NCI-H1436 (cell line): ENCODE measurements at regions not wholly inside any gene's neighbourhood (a gene's known extent, or its start where the extent isn't known, plus 50 kb on each side); places are given as distances from the start of the nearest gene placed in this dataset.
A peak's percentile ranks its signal among the peaks of the same experiment; 100 is the strongest.

ENCODE experiments used
- DNase-seq: peaks from one replicate; lab custom pipeline; 2025; lab: John Stamatoyannopoulos, UW

DNA sequence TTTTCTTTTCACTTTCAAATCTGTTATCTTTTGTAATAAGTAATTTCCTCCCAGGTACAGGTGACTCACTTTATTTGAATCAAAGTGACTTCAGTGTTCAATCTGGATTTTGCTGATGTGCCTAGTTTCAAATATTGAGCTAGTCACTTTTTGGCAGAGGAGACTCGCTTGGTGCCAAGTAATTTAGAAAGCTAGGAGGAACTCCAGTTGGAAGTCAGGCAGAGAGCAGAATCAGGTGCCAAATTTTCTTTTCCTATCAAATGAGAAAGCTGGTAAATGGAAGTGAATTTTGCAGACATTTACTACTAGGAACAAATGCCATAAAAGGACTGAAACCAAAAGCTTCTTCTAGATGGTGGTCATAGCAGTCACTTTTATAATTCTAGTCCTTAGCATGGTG is 656.0 kb upstream of the KIF2B start:
- DNase-seq = no peak

- DNase-seq = peak; percentile 17
Observed at GRCh38 chr17:53150101-53150698, 672.5 kb upstream of the KIF2B start.

- DNase-seq = no peak
Observed at GRCh38 chr17:53149316-53149715, 673.4 kb upstream of the KIF2B start.

- DNase-seq = no peak
Observed at GRCh38 chr17:53148058-53148457, 674.7 kb upstream of the KIF2B start.

DNA sequence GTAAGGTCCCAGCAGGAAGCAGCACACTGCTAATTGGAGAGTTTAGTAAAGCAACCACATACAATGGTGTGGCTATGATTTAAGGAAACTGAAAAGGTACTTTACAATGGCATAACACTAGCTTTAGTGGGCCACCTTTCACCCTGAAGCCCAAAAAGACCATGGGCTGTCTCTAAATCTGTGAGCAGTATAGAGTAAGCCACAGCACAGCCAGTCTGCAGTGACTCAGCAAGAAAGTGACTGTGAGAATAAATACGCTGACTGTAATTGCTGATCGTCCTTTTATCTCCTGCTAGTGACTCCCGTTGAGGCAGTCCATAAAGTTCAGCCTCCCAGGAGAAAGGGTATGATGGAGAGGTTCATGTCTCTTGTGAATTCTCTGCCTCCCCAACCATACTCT is 679.8 kb upstream of the KIF2B start:
- DNase-seq = no peak

- no peak for DNase-seq
Observed at GRCh38 chr17:53141731-53142130, 681.0 kb upstream of the KIF2B start.

DNA sequence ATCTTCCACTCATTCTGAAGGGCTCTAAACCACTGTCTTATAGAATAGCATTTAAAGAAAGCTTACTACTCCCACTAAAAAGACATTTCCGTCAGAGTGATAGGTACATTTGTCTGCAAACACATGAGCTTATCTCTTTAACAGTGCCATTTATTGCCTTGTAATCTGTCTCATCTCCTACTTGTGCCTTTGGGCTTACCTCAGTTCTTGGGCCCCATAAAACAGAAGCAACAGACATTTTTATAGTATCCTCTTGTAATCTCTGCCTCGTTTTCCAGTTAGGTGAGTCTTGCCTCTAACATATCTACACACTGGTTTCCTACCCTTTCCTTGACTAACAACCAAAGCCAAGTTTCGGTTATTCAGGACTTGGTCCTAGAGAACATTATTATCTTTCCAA is 681.4 kb upstream of the KIF2B start:
- no peak for DNase-seq

DNA sequence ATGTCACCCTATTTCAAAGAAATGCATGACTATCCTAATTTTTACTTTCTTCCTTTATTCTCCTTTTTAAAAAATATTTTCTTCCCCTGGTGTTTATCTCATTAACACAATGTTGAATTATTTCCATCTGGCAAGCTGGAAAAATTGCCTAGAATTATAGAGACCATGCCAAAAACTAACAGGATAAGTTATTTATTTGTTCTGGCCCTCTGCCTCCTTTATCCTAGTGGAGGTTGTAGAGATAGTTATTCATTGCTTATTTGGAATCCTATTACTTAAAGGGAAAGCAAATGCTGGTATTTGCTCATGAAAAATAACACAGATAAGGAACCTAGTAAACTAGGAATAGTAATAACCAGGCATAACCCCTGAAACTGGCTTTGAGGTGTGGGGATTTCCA is 684.9 kb upstream of the KIF2B start:
- DNase-seq = no peak

DNA sequence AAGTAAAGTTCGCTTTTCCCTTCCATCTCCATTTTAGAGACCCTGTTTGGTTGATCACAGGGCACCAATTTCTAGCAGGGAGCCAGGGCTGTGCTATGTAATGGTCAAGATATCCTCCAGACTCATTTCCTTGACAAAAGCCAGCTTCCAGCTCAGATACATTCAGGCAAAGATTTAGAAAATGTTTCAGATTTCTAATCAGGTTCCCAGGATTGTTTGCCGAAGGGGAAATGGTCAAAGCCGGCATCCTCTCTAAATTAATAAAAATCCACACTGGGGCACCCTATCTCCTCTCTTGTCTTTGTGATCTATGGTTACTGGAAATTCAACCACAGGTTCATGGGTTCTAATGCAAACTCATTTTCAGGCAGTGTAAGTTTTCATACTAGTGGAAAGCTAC is 686.8 kb upstream of the KIF2B start:
- no peak for DNase-seq

GRCh38 chr17:53134548-53134947 is 688.2 kb upstream of the KIF2B start:
- DNase-seq = no peak

DNA sequence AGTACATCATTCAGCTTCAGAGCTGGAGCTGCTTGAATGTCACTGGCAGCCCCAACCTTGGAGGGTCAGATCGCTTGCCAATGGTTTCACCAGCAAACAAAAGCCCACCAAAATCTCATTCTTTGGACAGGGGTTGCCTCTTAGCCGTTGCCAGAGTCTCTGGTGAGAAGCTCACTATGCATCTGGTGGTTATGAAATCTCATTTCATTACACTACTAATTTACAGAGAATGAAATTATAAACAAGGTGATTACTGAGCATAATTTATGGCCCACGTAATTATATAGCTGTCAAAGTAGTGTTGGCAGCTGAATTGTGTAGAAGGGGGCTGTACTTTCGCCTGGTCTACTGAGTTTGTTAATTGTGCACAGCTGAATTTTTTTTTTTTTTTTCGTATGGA is 688.9 kb upstream of the KIF2B start:
- DNase-seq = peak; percentile 3

DNA sequence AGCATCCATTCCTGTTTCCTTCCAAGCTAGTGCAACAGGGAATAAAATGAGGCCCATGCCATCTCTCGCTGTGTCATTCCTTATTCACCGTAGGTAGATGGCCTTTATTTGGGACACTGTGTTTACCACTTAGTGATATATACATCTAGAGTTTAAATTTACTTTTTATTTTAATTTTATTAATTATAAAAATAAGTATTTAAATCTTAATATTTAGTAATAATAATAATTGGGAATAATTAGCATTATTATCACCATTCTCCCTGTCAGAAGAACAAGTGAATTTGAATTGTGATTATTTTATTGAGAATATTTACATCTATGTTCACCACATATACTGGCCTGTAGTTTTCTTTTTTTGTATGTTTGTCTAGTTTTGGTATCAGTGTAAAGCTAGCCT is 692.9 kb upstream of the KIF2B start:
- DNase-seq = no peak

DNA sequence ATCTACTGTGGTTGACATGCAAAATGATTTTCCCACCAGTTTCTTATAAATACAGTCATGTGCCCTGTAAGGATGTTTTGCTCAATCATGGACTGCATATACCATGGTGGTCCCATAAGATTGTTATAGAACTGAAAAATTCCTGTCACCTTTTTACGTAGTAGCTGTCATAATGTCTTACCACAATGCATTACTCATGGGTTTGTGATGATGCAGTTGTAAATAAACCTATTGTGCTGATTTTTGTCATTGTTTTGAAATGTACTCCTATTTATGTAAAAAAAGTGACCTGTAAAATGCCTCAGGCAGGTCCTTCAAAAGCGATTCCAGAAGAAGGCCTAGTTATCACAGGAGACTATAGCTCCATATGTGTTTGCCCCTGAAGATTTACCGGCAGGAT is 695.4 kb upstream of the KIF2B start:
- DNase-seq = no peak

DNA sequence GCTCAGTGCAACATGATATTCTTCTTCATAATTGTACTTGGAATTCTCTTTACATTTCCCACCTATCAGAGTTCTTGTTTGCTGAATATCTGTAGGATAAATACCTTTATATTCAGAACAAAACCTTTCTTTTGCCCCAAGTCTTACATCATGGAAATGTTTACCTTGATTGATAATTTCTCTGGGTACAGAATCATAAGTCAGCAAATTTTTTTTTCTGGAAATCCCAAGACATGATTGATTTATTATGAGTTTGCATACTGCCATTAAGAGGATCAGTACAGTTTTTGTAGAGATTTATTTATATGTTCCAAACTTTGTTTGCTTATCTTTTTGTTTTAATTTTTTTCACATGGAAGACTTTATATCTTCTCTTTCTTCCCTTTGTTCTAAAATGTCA is 699.8 kb upstream of the KIF2B start:
- no peak for DNase-seq

GRCh38 chr17:53119773-53120172 is 703.0 kb upstream of the KIF2B start:
- no peak for DNase-seq

- DNase-seq = no peak
Observed at GRCh38 chr17:53118948-53119347, 703.8 kb upstream of the KIF2B start.

DNA sequence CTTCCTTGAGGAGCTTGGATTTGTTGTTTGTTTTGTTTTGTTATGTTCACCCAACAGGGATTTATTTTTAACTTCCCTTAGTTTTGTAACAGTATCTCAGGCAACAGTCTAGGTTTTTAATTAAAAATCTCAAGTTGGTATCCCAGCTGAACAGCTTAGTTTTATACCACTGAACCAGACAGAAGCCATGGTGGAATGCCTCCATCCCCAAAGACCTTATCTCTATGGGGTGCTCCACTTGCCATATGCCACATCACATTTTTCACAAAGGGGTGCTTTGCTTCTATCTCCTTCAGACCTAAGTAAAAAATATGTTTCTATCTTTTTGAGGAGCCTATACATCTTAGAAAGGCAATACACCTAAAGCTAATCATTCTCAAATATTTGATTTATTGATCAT is 715.8 kb upstream of the KIF2B start:
- DNase-seq = no peak

DNA sequence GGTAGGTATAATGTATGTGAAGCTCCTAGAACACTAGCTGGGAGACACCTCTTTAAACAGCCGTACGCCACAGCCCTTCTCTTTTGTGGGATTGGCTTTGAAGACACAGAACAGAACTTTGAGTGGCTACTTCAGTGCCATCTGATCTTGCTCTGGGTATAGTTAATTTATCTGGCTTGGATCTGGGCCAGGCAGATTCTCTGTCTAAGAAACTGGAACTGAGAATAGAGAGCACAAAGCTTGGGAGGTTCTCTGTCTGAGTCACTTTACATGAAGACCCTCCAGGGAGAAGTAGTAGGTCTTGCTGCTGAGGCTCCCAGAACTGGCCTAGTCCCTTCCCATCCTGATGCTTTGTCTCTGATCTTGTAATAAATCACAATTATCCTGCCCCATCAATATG is 721.0 kb upstream of the KIF2B start:
- no peak for DNase-seq

- no peak for DNase-seq
Observed at GRCh38 chr17:53100126-53100525, 722.6 kb upstream of the KIF2B start.

DNA sequence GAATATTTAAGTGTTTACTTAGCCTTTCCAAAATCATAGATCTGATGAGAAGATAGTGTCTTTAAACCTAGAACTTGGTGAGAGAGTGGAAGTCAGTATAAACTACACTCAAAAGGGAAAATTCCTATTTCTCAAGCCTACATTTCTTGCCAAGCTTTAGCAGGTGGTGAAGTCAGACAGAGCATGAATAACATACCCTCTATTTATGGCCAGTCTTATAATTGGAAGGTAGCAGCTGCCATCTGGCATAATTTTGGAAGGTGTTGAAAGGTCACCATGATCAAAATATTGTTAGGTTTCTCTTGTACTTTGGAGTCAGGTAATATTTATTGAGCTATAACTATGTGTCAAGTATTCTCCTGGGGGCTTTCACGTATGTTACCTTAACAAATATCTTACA is 729.3 kb upstream of the KIF2B start:
- no peak for DNase-seq

DNA sequence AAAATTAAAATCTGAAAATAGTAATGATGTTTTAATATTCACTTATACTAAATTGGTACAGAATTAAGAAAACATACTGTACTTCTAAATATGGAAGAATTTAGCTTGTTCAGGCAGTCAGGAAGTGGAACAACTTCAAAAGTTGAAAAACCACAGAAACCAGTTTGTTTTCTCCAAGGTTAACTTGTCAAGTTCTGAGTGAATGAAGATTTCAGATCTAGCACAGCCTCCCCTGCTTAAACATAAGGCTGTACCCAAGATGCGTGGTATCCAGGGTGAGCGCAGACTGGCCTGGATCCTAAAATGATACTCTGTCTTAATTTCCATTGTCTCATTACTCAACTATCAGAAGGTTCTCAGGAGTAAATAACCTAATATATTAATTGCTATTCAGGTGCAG is 730.7 kb upstream of the KIF2B start:
- DNase-seq = no peak

GRCh38 chr17:53090770-53091169 is 732.0 kb upstream of the KIF2B start:
- DNase-seq = no peak

GRCh38 chr17:53088481-53088880 is 734.2 kb upstream of the KIF2B start:
- no peak for DNase-seq

DNA sequence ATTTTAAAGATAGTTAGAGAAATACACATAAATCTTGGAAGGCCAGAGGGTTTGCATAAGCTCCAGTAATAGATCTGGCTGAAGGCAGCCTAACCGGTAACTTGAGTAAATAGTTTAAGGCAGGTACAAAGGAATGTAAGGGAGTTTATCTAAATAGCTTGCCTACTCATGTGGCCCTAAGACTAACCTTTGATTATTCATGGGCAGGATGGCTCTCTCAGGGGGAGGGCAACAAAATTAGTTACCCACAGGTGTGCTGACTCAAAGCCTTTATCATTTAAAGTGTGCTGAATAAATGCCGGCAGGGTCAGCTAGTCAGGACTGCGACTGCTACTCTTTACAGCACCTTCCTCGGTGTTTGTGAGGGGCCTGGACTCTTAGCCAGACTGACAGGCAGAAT is 761.3 kb upstream of the KIF2B start:
- DNase-seq = no peak

- no peak for DNase-seq
Observed at GRCh38 chr17:53058031-53058430, 764.7 kb upstream of the KIF2B start.
